Stimulated activated CD8-positive, alpha-beta memory T cell treated with anti-CD3 and anti-CD28 coated beads, Interleukin-2, amount 100 ng/mL, for 1 hour (primary cell): ENCODE measurements at regions not wholly inside any gene's neighbourhood (a gene's known extent, or its start where the extent isn't known, plus 50 kb on each side); places are given as distances from the start of the nearest gene placed in this dataset.
"Not testable (repeated sequence)": the region's sequence is repeated elsewhere in the genome, so short reads cannot be mapped to it uniquely, and the experiment has no call there.

Source experiments
- DNase-seq, 2 donors: peaks; one replicate each; pipeline ENCODE4 v3.0.0-alpha.2; 2020; ENCODE audit warnings: low read depth in 2 of 2

- DNase-seq: no peak
These were observed 1275.3 kb upstream of the TENM3 start for GRCh38 chr4:180967936-180968335.

DNA sequence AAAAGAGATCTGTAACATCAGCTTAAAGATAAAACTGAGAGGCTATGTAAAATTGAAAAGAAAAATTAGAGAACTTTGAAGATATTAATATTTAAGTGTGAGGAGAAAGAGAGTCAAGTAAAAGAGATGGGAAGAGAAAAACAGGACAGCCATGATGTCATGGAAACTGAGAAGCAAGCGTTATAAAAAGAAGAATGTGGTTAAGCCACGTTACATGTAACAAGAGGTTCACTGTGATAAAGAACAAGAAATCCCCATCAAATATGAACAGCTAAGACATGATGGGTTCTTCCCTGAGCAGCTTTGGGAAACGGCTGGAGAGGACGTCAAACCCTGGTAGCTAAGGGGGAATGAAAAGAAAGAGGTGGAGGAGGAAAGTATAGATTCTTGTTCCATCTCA lies 1269.3 kb upstream of the TENM3 start:
- DNase-seq: no peak

DNA sequence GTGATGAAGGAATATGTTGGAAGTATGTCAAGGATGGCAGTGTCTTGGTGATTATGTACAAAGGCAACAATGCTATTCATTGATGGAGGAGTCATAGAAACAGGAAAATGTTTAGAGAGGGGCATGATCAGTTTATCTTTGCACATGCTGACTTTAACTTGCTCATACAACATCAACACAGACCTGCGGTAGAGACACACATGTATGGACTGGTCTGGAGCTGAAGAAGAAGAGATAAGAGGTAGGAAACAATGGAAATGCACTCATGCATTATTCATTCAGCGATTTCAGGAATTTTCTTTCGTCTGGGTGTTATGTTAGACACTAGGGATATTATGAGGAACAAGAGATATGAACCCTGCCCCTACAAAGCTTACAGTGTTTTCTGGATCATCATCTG lies 1252.3 kb upstream of the TENM3 start:
- DNase-seq: no peak

DNA sequence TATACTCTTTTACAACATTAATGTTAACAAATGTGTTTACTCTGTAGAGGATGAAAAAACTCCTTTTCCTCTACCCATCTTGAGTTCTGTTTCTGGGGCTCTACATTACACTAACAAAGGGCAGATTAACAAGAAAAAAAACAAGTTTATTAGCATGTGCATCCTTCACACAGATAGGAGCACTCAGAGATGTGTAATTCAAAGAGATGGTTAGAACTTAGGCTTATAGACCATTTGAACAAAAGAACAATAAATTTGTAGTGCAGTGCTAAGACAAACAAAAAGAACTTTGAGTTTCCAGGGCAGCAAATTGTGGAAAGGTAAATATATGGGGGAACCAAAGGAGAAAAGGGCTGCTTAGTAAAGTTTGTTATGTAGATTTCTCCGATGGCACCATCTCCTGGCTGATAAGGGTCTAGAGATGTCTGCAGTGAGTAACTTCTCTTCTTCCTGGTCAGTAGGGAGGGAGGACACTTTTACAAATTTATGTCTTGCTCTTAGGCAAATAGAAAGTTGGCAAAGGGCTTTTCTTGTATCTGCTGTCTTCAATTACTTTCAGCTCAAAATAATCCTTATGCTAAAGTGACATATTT lies 1249.9 kb upstream of the TENM3 start:
- DNase-seq: no peak

DNA sequence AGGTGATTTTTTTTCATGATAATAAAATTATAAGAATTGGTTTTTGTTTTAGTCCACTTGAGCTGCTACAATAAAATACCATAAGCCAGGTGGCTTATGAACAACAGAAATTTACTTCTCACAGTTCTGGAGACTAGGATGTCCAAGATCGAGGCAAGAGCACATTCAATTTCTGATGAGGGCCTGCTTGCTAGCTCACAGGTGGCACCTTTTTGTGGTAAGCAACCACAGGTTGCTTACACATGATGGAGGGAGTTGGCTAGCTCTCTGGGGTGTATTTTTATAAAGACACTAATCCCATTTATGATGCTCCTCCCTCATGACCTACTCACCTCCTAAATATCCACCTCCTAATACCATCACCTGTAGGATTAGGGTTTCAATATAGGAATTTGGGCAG lies 1248.5 kb upstream of the TENM3 start:
- no peak for DNase-seq

GRCh38 chr4:180999217-180999616 lies 1244.0 kb upstream of the TENM3 start:
- DNase-seq: no peak

GRCh38 chr4:181004056-181004455 lies 1239.1 kb upstream of the TENM3 start:
- DNase-seq: no peak

- no peak for DNase-seq
These were observed 1236.5 kb upstream of the TENM3 start for GRCh38 chr4:181006499-181007260.

DNA sequence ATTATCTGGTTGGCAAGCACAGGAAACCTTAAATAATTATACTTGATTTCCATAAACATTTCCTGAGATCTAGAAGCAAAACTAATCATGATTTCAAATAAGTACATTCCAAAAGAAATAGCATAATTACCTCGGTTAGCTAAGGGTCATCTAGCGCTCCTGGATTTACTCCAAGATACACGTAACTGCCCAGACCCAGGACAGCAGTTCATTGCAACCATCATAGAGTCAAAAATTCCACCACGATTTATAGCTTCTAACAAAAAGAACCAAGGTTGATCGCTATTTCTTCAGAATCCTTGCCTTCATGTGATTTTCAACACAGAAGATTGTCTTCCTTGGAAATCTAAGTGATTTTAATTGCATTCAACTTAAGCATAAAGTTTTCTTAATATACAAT lies 1235.5 kb upstream of the TENM3 start:
- no peak for DNase-seq

GRCh38 chr4:181008164-181008563 lies 1235.0 kb upstream of the TENM3 start:
- no peak for DNase-seq

GRCh38 chr4:181013162-181013561 lies 1230.0 kb upstream of the TENM3 start:
- no peak for DNase-seq

DNA sequence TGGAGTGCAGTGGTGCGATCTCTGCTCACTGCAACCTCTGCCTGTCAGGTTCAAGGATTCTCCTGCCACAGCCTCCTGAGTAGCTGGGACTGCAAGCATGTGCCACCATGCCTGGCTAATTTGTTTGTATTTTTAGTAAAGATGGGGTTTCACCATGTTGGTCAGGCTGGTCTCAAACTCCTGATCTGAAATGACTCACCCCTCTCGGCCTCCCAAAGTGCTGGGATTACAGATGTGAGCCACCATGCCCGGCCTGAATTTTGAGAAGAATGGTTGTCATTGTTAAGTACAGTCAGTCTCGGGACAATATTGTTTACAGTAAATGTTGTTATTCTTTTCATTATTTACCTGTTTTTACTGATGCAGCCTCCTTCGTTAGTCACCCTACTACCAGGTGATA lies 1226.2 kb upstream of the TENM3 start:
- DNase-seq: no peak

DNA sequence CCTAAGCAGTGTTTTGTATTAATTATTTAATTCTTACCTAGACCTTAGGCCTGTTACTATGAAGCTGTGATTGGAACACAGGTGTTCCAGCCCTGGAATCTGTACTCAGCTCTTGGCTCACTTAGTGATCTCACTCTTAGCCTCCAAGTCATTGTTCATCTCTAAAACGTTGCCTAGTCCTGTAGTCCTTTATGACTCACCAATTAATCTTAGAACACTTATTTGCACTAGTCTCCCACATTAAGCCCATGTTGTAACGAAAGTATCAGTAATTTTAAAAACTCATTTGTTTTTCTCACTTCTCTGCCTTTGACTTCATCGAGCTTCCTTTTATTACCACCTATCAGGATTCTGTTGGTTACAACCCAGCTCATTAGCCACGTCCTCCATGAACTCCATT lies 1224.7 kb upstream of the TENM3 start:
- no peak for DNase-seq

DNA sequence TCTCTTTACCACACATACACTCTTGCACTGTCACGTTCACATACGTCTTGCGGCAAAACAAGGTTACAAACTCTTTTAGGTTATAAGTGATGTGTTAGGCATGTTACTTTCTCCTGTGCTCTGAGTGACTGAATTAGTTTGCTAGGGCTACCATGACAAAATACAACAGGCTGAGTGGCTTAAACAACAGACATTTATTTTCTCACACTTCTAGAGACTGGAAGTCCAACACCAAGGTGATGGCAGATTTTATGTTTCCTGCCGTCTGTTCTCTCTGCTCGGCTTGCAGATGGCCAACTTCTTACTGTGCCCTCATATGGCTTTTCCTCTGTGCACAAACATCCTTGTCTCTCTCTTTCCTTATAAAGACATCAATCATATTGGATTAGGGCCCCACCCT lies 1224.3 kb upstream of the TENM3 start:
- DNase-seq: no peak

DNA sequence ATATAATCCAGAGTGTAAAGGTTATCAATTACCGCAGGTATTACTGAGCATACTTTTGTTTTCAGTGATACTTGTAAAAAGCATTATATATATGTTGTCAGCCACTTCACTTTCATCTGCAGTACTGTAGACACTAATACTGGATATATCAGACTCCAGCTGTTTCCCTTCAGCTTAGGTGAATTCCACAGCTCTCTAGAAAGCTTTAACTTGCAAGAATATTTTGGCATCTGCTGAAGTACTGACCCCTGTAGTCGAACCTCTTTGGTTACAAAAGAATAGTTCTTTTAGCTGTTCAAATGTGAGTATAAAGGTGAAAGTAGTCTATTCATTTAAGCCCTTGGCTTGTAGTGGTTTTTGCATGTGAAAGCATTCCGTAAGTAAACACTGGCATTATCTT lies 1222.7 kb upstream of the TENM3 start:
- DNase-seq: no peak

DNA sequence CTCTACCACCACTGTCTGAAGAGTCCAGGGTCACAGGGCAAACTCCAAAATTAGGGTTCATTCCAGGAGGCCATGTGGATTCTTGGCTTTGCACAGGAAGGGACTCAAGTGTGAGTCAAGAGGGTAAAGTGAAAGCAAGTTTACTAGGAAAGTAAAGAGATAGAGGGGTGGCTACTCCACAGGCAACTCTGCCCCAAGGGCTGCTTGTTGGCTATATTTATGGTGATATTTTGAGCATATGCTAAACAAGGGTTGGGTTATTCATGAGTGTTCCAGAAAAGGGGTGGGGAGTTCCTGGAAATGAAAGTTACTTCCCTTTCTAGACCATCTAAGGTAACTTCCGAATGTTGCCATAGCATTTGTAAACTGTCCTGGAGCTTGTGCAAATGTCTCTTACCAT lies 1222.0 kb upstream of the TENM3 start:
- no peak for DNase-seq

- not testable (repeated sequence) for DNase-seq
These were observed 1212.9 kb upstream of the TENM3 start for GRCh38 chr4:181030135-181030921.

DNA sequence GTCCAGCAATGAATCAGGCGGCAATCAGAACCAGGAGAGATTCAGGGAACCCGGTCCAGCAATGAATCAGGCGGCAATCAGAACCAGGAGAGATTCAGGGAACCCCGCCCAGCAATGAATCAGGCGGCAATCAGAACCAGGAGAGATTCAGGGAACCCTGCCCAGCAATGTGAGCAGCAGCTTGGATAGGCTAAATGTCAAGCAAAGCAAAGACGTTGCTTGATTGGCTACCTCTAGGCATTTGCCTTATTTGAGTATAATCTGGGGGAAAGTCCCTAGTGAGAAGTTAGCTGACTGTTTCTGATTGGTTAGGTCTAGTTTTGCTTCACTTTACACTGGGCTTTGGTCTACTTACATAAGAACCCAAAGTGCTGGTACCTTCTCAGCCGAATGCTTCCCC lies 1212.2 kb upstream of the TENM3 start:
- no peak for DNase-seq

- no peak for DNase-seq
These were observed 1199.7 kb upstream of the TENM3 start for GRCh38 chr4:181043486-181043885.

GRCh38 chr4:181046809-181047208 lies 1196.4 kb upstream of the TENM3 start:
- no peak for DNase-seq

DNA sequence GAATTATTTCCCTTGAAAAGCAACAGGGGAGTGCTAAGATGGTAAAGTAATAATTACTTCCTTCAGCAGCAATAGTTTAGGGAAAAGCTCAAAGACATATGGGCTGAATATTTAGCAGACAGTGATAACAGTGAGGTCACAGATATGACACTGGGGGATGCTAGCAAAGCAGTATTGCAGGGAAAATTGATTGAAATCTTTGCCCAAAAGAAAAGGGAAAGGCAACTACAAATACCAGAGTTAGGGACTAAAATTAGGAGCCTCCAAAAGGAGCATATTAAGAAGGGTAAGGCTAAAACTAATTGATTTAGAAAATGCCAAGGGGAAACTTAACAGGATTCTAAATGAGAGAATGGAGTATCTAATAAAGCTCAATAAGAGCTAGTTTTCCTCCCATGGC lies 1191.3 kb upstream of the TENM3 start:
- no peak for DNase-seq

DNA sequence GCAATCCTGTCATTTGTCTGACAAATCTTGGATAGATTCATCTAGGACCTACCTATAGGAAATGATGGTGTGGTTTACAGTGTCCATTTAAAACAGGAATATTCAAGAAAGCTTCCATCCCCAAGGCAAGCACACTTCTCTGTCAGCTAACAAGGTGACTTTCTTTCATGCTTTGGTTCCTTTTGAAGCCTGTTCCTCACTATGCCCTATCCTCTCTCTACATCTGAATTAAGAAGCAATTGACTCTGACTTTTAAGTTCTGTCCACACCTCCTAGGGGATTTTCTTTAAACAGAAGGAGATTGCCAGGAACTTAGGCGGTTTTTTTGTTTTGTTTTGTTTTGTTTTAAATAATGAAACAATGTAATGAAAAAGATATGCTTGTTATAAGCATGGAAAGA lies 1181.4 kb upstream of the TENM3 start:
- DNase-seq: no peak

DNA sequence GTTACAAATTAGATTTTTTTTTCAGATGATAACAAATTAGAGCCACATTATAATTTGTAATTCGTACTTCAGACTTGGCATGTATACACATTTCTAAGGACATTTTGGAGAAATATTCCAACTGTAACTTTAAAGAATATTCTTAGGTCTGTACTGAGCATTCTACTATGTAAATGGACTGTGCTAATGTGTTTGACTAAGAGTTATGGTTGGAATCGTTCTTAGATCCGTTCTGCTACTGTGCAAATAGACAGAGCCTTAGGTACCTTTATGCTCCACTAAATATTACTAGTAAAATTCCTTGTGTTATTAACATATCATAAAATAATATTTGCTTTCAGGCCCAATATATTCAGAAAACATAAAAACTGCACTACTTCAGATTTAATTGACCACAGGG lies 1180.0 kb upstream of the TENM3 start:
- DNase-seq: no peak
